ENCODE measurements at regions not wholly inside any gene's neighbourhood (a gene's known extent, or its start where the extent isn't known, plus 50 kb on each side); places are given as distances from the start of the nearest gene placed in this dataset.

- H3K27ac Mint-ChIP-seq, result no peak overlapping the region
- H3K36me3 Mint-ChIP-seq (ENCODE audit: low read depth), result no peaks in the 10 kb centered on the region
- no peaks in the 10 kb centered on the region; the same call in 2 of the 3 replicates for H3K9me3 Mint-ChIP-seq
- Histone ChIP-seq H4K20me1 (replicated peaks; ENCODE audit: insufficient read depth) (no peaks in the 10 kb centered on the region), H3K9me2 (ENCODE audit: insufficient read depth) (no peaks in the 10 kb centered on the region), H2AFZ (no peak overlapping the region; the same call in 1 of the 2 replicates), H3K4me1 (ENCODE audit: insufficient read depth) (no peaks in the 10 kb centered on the region), H3K4me2 (no peak overlapping the region), H3K4me3 (no peak overlapping the region), H3K27ac (ENCODE audit: low read depth) (no peak overlapping the region), H3K36me3 (ENCODE audit: insufficient read depth) (no peaks in the 10 kb centered on the region), H3K79me2 (replicated peaks; ENCODE audit: insufficient read depth) (no peaks in the 10 kb centered on the region), H3F3A (replicated peaks; ENCODE audit: low read depth) (no peaks in the 10 kb centered on the region), H3K27me3 (ENCODE audit: insufficient read depth) (no peaks in the 10 kb centered on the region)
- no peaks in the 10 kb centered on the region for H3K4me1 Mint-ChIP-seq
- DNase-seq (ENCODE audit: low spot score), result no peak
- no peaks in the 10 kb centered on the region for H3K27me3 Mint-ChIP-seq (ENCODE audit: insufficient read depth, low read depth, poor library complexity)
- TF ChIP-seq STAT1 (IDR thresholded peaks at IDR 0.05; ENCODE audit: unreplicated experiment), result no peak
- TF ChIP-seq CTCF (conservative IDR thresholded peaks at IDR 0.05; ENCODE audit: low read depth in 2 of 2), result no peak
- no peak for TF ChIP-seq ETS1 (IDR thresholded peaks at IDR 0.05)
- ATAC-seq, result no peak
- H3K4me3 Mint-ChIP-seq, result no peak overlapping the region
Observed at GRCh38 chr2:208620487-208620978, 213.9 kb downstream of the PTH2R start.

GRCh38 chr2:208627110-208627884, 220.7 kb downstream of the PTH2R start:
- no peaks in the 10 kb centered on the region for H3K9me3 Mint-ChIP-seq
- no peaks in the 10 kb centered on the region for H3K4me1 ChIP-seq (ENCODE audit: insufficient read depth)
- H2AFZ ChIP-seq, result no peak overlapping the region
- no peak for ATAC-seq
- H3K27ac Mint-ChIP-seq, result no peak overlapping the region
- H3K27me3 Mint-ChIP-seq (ENCODE audit: insufficient read depth, low read depth, poor library complexity), result no peaks in the 10 kb centered on the region
- no peak for DNase-seq (ENCODE audit: low spot score)
- peaks cover 6% of the 10 kb centered on the region; the same call in 1 of the 2 replicates for H3K9me2 ChIP-seq (ENCODE audit: insufficient read depth)
- H3K79me2 ChIP-seq (replicated peaks; ENCODE audit: insufficient read depth), result no peaks in the 10 kb centered on the region
- H3K4me3 ChIP-seq, result no peak overlapping the region
- TF ChIP-seq POLR2AphosphoS5 (IDR thresholded peaks at IDR 0.05; ENCODE audit: low read depth), result no peak
- TF ChIP-seq ZNF331 (CRISPR knock-in tag; IDR thresholded peaks at IDR 0.05; ENCODE audit: low read depth), result no peak
- H3K27me3 ChIP-seq (ENCODE audit: insufficient read depth), result no peaks in the 10 kb centered on the region
- H3K36me3 Mint-ChIP-seq (ENCODE audit: low read depth), result no peaks in the 10 kb centered on the region
- no peaks in the 10 kb centered on the region for H4K20me1 ChIP-seq (replicated peaks; ENCODE audit: insufficient read depth)
- H3K4me1 Mint-ChIP-seq, result no peaks in the 10 kb centered on the region
- H3K4me3 Mint-ChIP-seq, result no peak overlapping the region
- no peak overlapping the region for H3K27ac ChIP-seq (ENCODE audit: low read depth)
- no peak overlapping the region for H3K4me2 ChIP-seq
- no peaks in the 10 kb centered on the region for H3K36me3 ChIP-seq (ENCODE audit: insufficient read depth)
- H3F3A ChIP-seq (replicated peaks; ENCODE audit: low read depth), result no peaks in the 10 kb centered on the region

- H3K27ac ChIP-seq (ENCODE audit: low read depth), result no peak overlapping the region
- no peaks in the 10 kb centered on the region for H3K27me3 ChIP-seq (ENCODE audit: insufficient read depth)
- Mint-ChIP-seq H3K4me1 (no peaks in the 10 kb centered on the region), H3K36me3 (ENCODE audit: low read depth) (no peaks in the 10 kb centered on the region), H3K27me3 (ENCODE audit: insufficient read depth, low read depth, poor library complexity) (no peaks in the 10 kb centered on the region), H3K4me3 (no peak overlapping the region), H3K9me3 (no peaks in the 10 kb centered on the region), H3K27ac (no peak overlapping the region)
- H2AFZ ChIP-seq, result no peak overlapping the region
- DNase-seq (ENCODE audit: low spot score) (no peak), ATAC-seq (no peak)
- H3K9me2 ChIP-seq (ENCODE audit: insufficient read depth), result peaks cover 6% of the 10 kb centered on the region; the same call in 1 of the 2 replicates
- no peaks in the 10 kb centered on the region for H3F3A ChIP-seq (replicated peaks; ENCODE audit: low read depth)
- H3K4me2 ChIP-seq, result no peak overlapping the region
- no peak overlapping the region for H3K4me3 ChIP-seq
- no peaks in the 10 kb centered on the region for H3K4me1 ChIP-seq (ENCODE audit: insufficient read depth)
- H3K79me2 ChIP-seq (replicated peaks; ENCODE audit: insufficient read depth), result no peaks in the 10 kb centered on the region
- H4K20me1 ChIP-seq (replicated peaks; ENCODE audit: insufficient read depth), result no peaks in the 10 kb centered on the region
- H3K36me3 ChIP-seq (ENCODE audit: insufficient read depth), result no peaks in the 10 kb centered on the region
- no peak for TF ChIP-seq STAT1 (IDR thresholded peaks at IDR 0.05; ENCODE audit: unreplicated experiment)
- no peak for TF ChIP-seq NANOG (IDR thresholded peaks at IDR 0.05; ENCODE audit: borderline replicate concordance)
- TF ChIP-seq ZNF462 (CRISPR knock-in tag; IDR thresholded peaks at IDR 0.05), result no peak
Observed at GRCh38 chr2:208627916-208628315, 221.3 kb downstream of the PTH2R start.
